ENCODE measurements at regions not wholly inside any gene's neighbourhood (a gene's known extent, or its start where the extent isn't known, plus 50 kb on each side); places are given as distances from the start of the nearest gene placed in this dataset.

GRCh38 chrX:150196285-150196684 lies 166.8 kb upstream of the MAMLD1 start:
- TF ChIP-seq CREB1 (IDR thresholded peaks at IDR 0.05; ENCODE audit: low read depth) (no peak), TCF12 (IDR thresholded peaks at IDR 0.05; ENCODE audit: low read depth) (no peak), EP300 (IDR thresholded peaks at IDR 0.05; ENCODE audit: borderline replicate concordance) (no peak), YY1 (IDR thresholded peaks at IDR 0.05; ENCODE audit: low read depth) (no peak)
- TF ChIP-seq, protein P1, sequence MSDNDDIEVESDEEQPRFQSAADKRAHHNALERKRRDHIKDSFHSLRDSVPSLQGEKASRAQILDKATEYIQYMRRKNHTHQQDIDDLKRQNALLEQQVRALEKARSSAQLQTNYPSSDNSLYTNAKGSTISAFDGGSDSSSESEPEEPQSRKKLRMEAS (IDR thresholded peaks at IDR 0.05) = no peak

Data from Ishikawa (cell line).